Mesothelial cell of epicardium (in vitro differentiated cells): ENCODE measurements at regions not wholly inside any gene's neighbourhood (a gene's known extent, or its start where the extent isn't known, plus 50 kb on each side); places are given as distances from the start of the nearest gene placed in this dataset.
A peak's percentile ranks its signal among the peaks of the same experiment; 100 is the strongest.

Experiments used
- DNase-seq, 2 experiments: peaks; one replicate each; pipeline ENCODE4 v3.0.0; 2021; ENCODE audit warnings: low spot score in 2 of 2; ENCODE audit not compliant: unreplicated experiment in 2 of 2
- H3K27ac Mint-ChIP-seq: 2 replicates; pipeline ENCODE4 v1.8.0; 2021; ENCODE audit warnings: mixed read lengths
- H3K27me3 Mint-ChIP-seq: 2 replicates; pipeline ENCODE4 v1.8.0; 2021; ENCODE audit warnings: low read depth, mixed read lengths
- H3K36me3 Mint-ChIP-seq: 2 replicates; pipeline ENCODE4 v1.8.0; 2021; ENCODE audit warnings: mixed read lengths
- H3K4me1 Mint-ChIP-seq: 2 replicates; pipeline ENCODE4 v1.8.0; 2021; ENCODE audit warnings: mixed read lengths
- H3K4me3 Mint-ChIP-seq: 2 replicates; pipeline ENCODE4 v1.8.0; 2021; ENCODE audit warnings: mild to moderate bottlenecking, moderate library complexity, mixed read lengths
- H3K9me3 Mint-ChIP-seq: 2 replicates; pipeline ENCODE4 v1.8.0; 2021; ENCODE audit warnings: mixed read lengths
- CTCF ChIP-seq: fragments of 200-600 bp; sonication (generic); IDR thresholded peaks from one replicate; pipeline ENCODE4 v1.5.0; 2021; ENCODE audit warnings: antibody characterized with exemption; ENCODE audit not compliant: unreplicated experiment

- no peak overlapping the region for H3K4me3 Mint-ChIP-seq
- no peak for DNase-seq
- no peak overlapping the region for H3K27ac Mint-ChIP-seq
- peaks cover 48% of the 10 kb centered on the region for H3K9me3 Mint-ChIP-seq
- no peak for TF ChIP-seq CTCF
- H3K27me3 Mint-ChIP-seq, result no peaks in the 10 kb centered on the region
- H3K36me3 Mint-ChIP-seq, result peaks cover 7% of the 10 kb centered on the region
- no peaks in the 10 kb centered on the region for H3K4me1 Mint-ChIP-seq
Observed at GRCh38 chr12:31853977-31854376, 105.2 kb upstream of the RESF1 start.

GRCh38 chr12:31853520-31853919, 105.7 kb upstream of the RESF1 start:
- no peak overlapping the region for H3K27ac Mint-ChIP-seq
- TF ChIP-seq CTCF, result no peak
- no peak overlapping the region for H3K4me3 Mint-ChIP-seq
- H3K9me3 Mint-ChIP-seq, result peaks cover 48% of the 10 kb centered on the region
- peaks cover 7% of the 10 kb centered on the region for H3K36me3 Mint-ChIP-seq
- no peaks in the 10 kb centered on the region for H3K27me3 Mint-ChIP-seq
- DNase-seq, result no peak
- H3K4me1 Mint-ChIP-seq, result no peaks in the 10 kb centered on the region

GRCh38 chr12:31850268-31850667, 108.9 kb upstream of the RESF1 start:
- Mint-ChIP-seq H3K4me1 (peaks cover 7% of the 10 kb centered on the region), H3K27ac (no peak overlapping the region), H3K9me3 (peaks cover 57% of the 10 kb centered on the region), H3K4me3 (no peak overlapping the region), H3K36me3 (peaks cover 13% of the 10 kb centered on the region), H3K27me3 (no peaks in the 10 kb centered on the region)
- no peak for TF ChIP-seq CTCF
- DNase-seq, result no peak

- TF ChIP-seq CTCF, result no peak
- no peak overlapping the region for H3K27ac Mint-ChIP-seq
- DNase-seq, result no peak
- H3K27me3 Mint-ChIP-seq, result no peaks in the 10 kb centered on the region
- peaks cover 7% of the 10 kb centered on the region for H3K4me1 Mint-ChIP-seq
- H3K36me3 Mint-ChIP-seq, result peaks cover 13% of the 10 kb centered on the region
- H3K9me3 Mint-ChIP-seq, result peaks cover 53% of the 10 kb centered on the region
- no peak overlapping the region for H3K4me3 Mint-ChIP-seq
Observed at GRCh38 chr12:31849090-31849687, 110.0 kb upstream of the RESF1 start.

- H3K36me3 Mint-ChIP-seq, result peaks cover 11% of the 10 kb centered on the region
- peaks cover 7% of the 10 kb centered on the region for H3K4me1 Mint-ChIP-seq
- TF ChIP-seq CTCF, result no peak
- H3K27me3 Mint-ChIP-seq, result no peaks in the 10 kb centered on the region
- DNase-seq, result no peak
- peaks cover 33% of the 10 kb centered on the region for H3K9me3 Mint-ChIP-seq
- H3K27ac Mint-ChIP-seq, result peak overlapping the region; percentile 73
- H3K4me3 Mint-ChIP-seq, result no peak overlapping the region
Observed at GRCh38 chr12:31846405-31846804, 112.8 kb upstream of the RESF1 start.
